Bronchial epithelial cell (primary cell): ENCODE measurements at regions not wholly inside any gene's neighbourhood (a gene's known extent, or its start where the extent isn't known, plus 50 kb on each side); places are given as distances from the start of the nearest gene placed in this dataset.

Experiments
- DNase-seq: peaks from one replicate; pipeline ENCODE4 v3.0.0-alpha.2; 2010; ENCODE audit warnings: low read depth
- FAIRE-seq: peaks from 2 replicates; lab custom pipeline; 2011; peaks lifted over from hg19 to GRCh38; lab: Jason Lieb, UNC
- H3K27me3 ChIP-seq: 2 replicates; pipeline ENCODE4 v1.5.1; 2011; ENCODE audit warnings: low read length; ENCODE audit not compliant: control insufficient read depth, insufficient read depth
- H3K36me3 ChIP-seq: 2 replicates; pipeline ENCODE4 v1.5.1; 2011; ENCODE audit warnings: low read length; ENCODE audit not compliant: control insufficient read depth, insufficient read depth
- H3K4me3 ChIP-seq: 2 replicates; pipeline ENCODE4 v1.5.1; 2011; ENCODE audit warnings: mild to moderate bottlenecking, low read depth, low read length, control low read depth
- CTCF ChIP-seq: IDR thresholded peaks from 2 replicates; pipeline ENCODE4 v1.5.1; 2011; ENCODE audit warnings: mild to moderate bottlenecking, moderate library complexity, low read length, control low read depth, inconsistent platforms; ENCODE audit not compliant: insufficient read depth, severe bottlenecking

- Histone ChIP-seq H3K36me3 (no peaks in the 10 kb centered on the region), H3K27me3 (no peaks in the 10 kb centered on the region), H3K4me3 (no peak overlapping the region)
- no peak for DNase-seq
- TF ChIP-seq CTCF, result no peak
- FAIRE-seq, result no peak
Measured at GRCh38 chr4:14303856-14304255, 676.3 kb upstream of the BOD1L1 start.

- no peak for TF ChIP-seq CTCF
- no peak for FAIRE-seq
- H3K36me3 ChIP-seq, result no peaks in the 10 kb centered on the region
- H3K27me3 ChIP-seq, result no peaks in the 10 kb centered on the region
- no peak overlapping the region for H3K4me3 ChIP-seq
- peak; percentile 94 for DNase-seq
Measured at GRCh38 chr4:14308229-14308651, 680.7 kb upstream of the BOD1L1 start.

GRCh38 chr4:14309431-14309830 is 681.9 kb upstream of the BOD1L1 start:
- DNase-seq (no peak), FAIRE-seq (no peak)
- no peak for TF ChIP-seq CTCF
- Histone ChIP-seq H3K27me3 (no peaks in the 10 kb centered on the region), H3K4me3 (no peak overlapping the region), H3K36me3 (no peaks in the 10 kb centered on the region)

GRCh38 chr4:14313757-14314156 is 686.2 kb upstream of the BOD1L1 start:
- FAIRE-seq (no peak), DNase-seq (no peak)
- TF ChIP-seq CTCF, result no peak

GRCh38 chr4:14315129-14315528 is 687.2 kb upstream of the CPEB2 start:
- Histone ChIP-seq H3K27me3 (no peaks in the 10 kb centered on the region), H3K36me3 (no peaks in the 10 kb centered on the region), H3K4me3 (no peak overlapping the region)
- TF ChIP-seq CTCF, result no peak
- FAIRE-seq (no peak), DNase-seq (no peak)

More at GRCh38 chr4:14313757-14314156, 686.2 kb upstream of the BOD1L1 start:
- Histone ChIP-seq H3K27me3 (no peaks in the 10 kb centered on the region), H3K4me3 (no peak overlapping the region), H3K36me3 (no peaks in the 10 kb centered on the region)

- DNase-seq (peak; percentile 8), FAIRE-seq (no peak)
- no peak for TF ChIP-seq CTCF
Measured at GRCh38 chr4:14317351-14317750, 684.9 kb upstream of the CPEB2 start.

More at GRCh38 chr4:14317351-14317750, 684.9 kb upstream of the CPEB2 start:
- Histone ChIP-seq H3K36me3 (no peaks in the 10 kb centered on the region), H3K27me3 (no peaks in the 10 kb centered on the region), H3K4me3 (no peak overlapping the region)
